IMR-90 (cell line): ENCODE measurements at regions not wholly inside any gene's neighbourhood (a gene's known extent, or its start where the extent isn't known, plus 50 kb on each side); places are given as distances from the start of the nearest gene placed in this dataset.

Experiments
- ATAC-seq: fragments of 200-7000 bp; cut with Tn5 transposase; 2 replicates; pipeline ENCODE4 v1.9.1; 2020; ENCODE audit warnings: low read depth, mild to moderate bottlenecking, moderate library complexity
- BruUV-seq: library from RNA; stranded (reverse); fragments of 400-500 nt; replicated peaks from 2 replicates; lab custom pipeline; 2021; lab: Mats Ljungman, UMichigan
- CTCF ChIA-PET: fragments of 300-600 bp; formaldehyde crosslinking; extraction: SDS; loops from one replicate; lab custom pipeline; 2021; ENCODE audit warnings: antibody characterized with exemption; lab: Yijun Ruan, JAX
- POLR2A ChIA-PET: fragments of 300-600 bp; sonication (Branson Sonifier 250); formaldehyde crosslinking; loops from one replicate; lab custom pipeline; 2022; ENCODE audit warnings: antibody characterized with exemption; ENCODE audit not compliant: unreplicated experiment; lab: Charles Lee
- DNase-seq: peaks from one replicate; pipeline ENCODE4 v3.0.0; 2013
- H2AFZ ChIP-seq: replicated peaks from 2 replicates; pipeline ENCODE3; 2013; ENCODE audit warnings: low read length, mild to moderate bottlenecking; ENCODE audit not compliant: poor library complexity
- H2AK5ac ChIP-seq: 2 replicates; pipeline ENCODE4 v1.6.1; 2013; ENCODE audit warnings: low read depth, low read length, inconsistent platforms
- H2AK9ac ChIP-seq: replicated peaks from 2 replicates; pipeline ENCODE3; 2013; ENCODE audit warnings: mild to moderate bottlenecking, low read depth, low read length, moderate library complexity; ENCODE audit not compliant: poor library complexity
- H2BK120ac ChIP-seq: 2 replicates; pipeline ENCODE4 v1.6.1; 2013; ENCODE audit warnings: low read depth, low read length, inconsistent platforms
- H2BK15ac ChIP-seq: 3 replicates; pipeline ENCODE4 v1.6.1; 2013; ENCODE audit warnings: low read depth, low read length, inconsistent platforms
- H2BK20ac ChIP-seq: 2 replicates; pipeline ENCODE4 v1.6.1; 2013; ENCODE audit warnings: low read depth, mild to moderate bottlenecking, inconsistent platforms, low read length, moderate library complexity
- H2BK5ac ChIP-seq: 2 replicates; pipeline ENCODE4 v1.6.1; 2013; ENCODE audit warnings: mild to moderate bottlenecking, low read depth, low read length, inconsistent platforms; ENCODE audit not compliant: poor library complexity, severe bottlenecking
- H3K14ac ChIP-seq: replicated peaks from 2 replicates; pipeline ENCODE4 v1.6.1; 2013; ENCODE audit warnings: low read depth, low read length, inconsistent platforms
- H3K18ac ChIP-seq: 2 replicates; pipeline ENCODE4 v1.6.1; 2013; ENCODE audit warnings: low read depth, low read length, control low read depth
- H3K23ac ChIP-seq: 2 replicates; pipeline ENCODE4 v1.6.1; 2013; ENCODE audit warnings: low read depth, low read length, inconsistent platforms
- H3K27ac ChIP-seq: 2 replicates; pipeline ENCODE4 v1.5.1; 2013; ENCODE audit warnings: mild to moderate bottlenecking, control low read depth, low read length; ENCODE audit not compliant: insufficient read depth
- H3K27me3 ChIP-seq: 2 replicates; pipeline ENCODE4 v1.6.1; 2013; ENCODE audit warnings: low read length; ENCODE audit not compliant: control insufficient read depth, insufficient read depth
- H3K36me3 ChIP-seq: 2 replicates; pipeline ENCODE4 v1.6.1; 2013; ENCODE audit warnings: low read length, mixed read lengths; ENCODE audit not compliant: control insufficient read depth, insufficient read depth
- H3K4ac ChIP-seq: 2 replicates; pipeline ENCODE4 v1.6.1; 2013; ENCODE audit warnings: low read depth, low read length, inconsistent platforms
- H3K4me1 ChIP-seq: 2 replicates; pipeline ENCODE4 v1.6.1; 2013; ENCODE audit warnings: low read length, mixed read lengths; ENCODE audit not compliant: control insufficient read depth, insufficient read depth
- H3K4me2 ChIP-seq: 2 replicates; pipeline ENCODE4 v1.6.1; 2013; ENCODE audit warnings: low read depth, mild to moderate bottlenecking, control low read depth, low read length, moderate library complexity
- H3K4me3 ChIP-seq: 2 replicates; pipeline ENCODE4 v1.5.1; 2013; ENCODE audit warnings: low read depth, mild to moderate bottlenecking, control low read depth, low read length, moderate library complexity; ENCODE audit not compliant: insufficient read depth
- H3K56ac ChIP-seq: 2 replicates; pipeline ENCODE4 v1.6.1; 2013; ENCODE audit warnings: low read length, inconsistent platforms; ENCODE audit not compliant: insufficient read depth; ENCODE audit errors: extremely low read depth
- H3K79me1 ChIP-seq, 2 experiments: 2 replicates each; pipeline ENCODE4 v1.6.1; 2013; ENCODE audit warnings: low read length in 2 of 2, inconsistent platforms in 1 of 2, low read depth in 1 of 2
- H3K9ac ChIP-seq: 2 replicates; pipeline ENCODE4 v1.6.1; 2013; ENCODE audit warnings: low read depth, low read length, control low read depth
- H3K9me1 ChIP-seq: 2 replicates; pipeline ENCODE4 v1.6.1; 2013; ENCODE audit warnings: low read length, inconsistent platforms; ENCODE audit not compliant: insufficient read depth
- H3K9me3 ChIP-seq: 2 replicates; pipeline ENCODE4 v1.6.1; 2013; ENCODE audit warnings: low read length; ENCODE audit not compliant: control insufficient read depth, insufficient read depth
- H4K20me1 ChIP-seq: 2 replicates; pipeline ENCODE4 v1.6.1; 2013; ENCODE audit warnings: low read length, inconsistent platforms; ENCODE audit not compliant: insufficient read depth
- H4K5ac ChIP-seq: 2 replicates; pipeline ENCODE4 v1.6.1; 2013; ENCODE audit warnings: mild to moderate bottlenecking, low read depth, low read length, control low read depth
- H4K8ac ChIP-seq, 2 experiments: 2 replicates each; pipeline ENCODE4 v1.6.1; 2013; ENCODE audit warnings: low read depth in 2 of 2, low read length in 2 of 2, control low read depth in 1 of 2, inconsistent platforms in 1 of 2
- H4K91ac ChIP-seq: 2 replicates; pipeline ENCODE4 v1.6.1; 2013; ENCODE audit warnings: low read depth, low read length, inconsistent platforms; ENCODE audit not compliant: insufficient read depth
- BHLHE40 ChIP-seq: fragments of 150-350 bp; IDR thresholded peaks from 2 replicates; pipeline ENCODE4 v1.6.1; 2016; ENCODE audit warnings: mild to moderate bottlenecking, low read depth, low read length
- CEBPB ChIP-seq: IDR thresholded peaks from 2 replicates; pipeline ENCODE4 v1.6.1; 2012; ENCODE audit warnings: low read depth, low read length, improper control_type of control experiment
- CHD1 ChIP-seq: IDR thresholded peaks from 2 replicates; pipeline ENCODE4 v1.6.1; 2012; ENCODE audit warnings: low read depth, low read length, improper control_type of control experiment
- FOS ChIP-seq: fragments of 150-350 bp; IDR thresholded peaks from 2 replicates; pipeline ENCODE4 v1.6.1; 2016; ENCODE audit warnings: low read depth, low read length
- MAFK ChIP-seq: IDR thresholded peaks from 2 replicates; pipeline ENCODE4 v1.6.1; 2012; ENCODE audit warnings: low read depth, low read length, improper control_type of control experiment
- MAZ ChIP-seq: IDR thresholded peaks from 2 replicates; pipeline ENCODE4 v1.6.1; 2012; ENCODE audit warnings: low read depth, mild to moderate bottlenecking, low read length, improper control_type of control experiment, moderate library complexity, borderline replicate concordance
- MXI1 ChIP-seq: IDR thresholded peaks from 2 replicates; pipeline ENCODE4 v1.6.1; 2012; ENCODE audit warnings: low read depth, mild to moderate bottlenecking, low read length, moderate library complexity, borderline replicate concordance
- NFE2L2 ChIP-seq: fragments of 150-350 bp; IDR thresholded peaks from 2 replicates; pipeline ENCODE4 v1.6.1; 2016; ENCODE audit warnings: low read depth, mild to moderate bottlenecking, low read length
- POLR2A ChIP-seq: IDR thresholded peaks from 2 replicates; pipeline ENCODE4 v1.6.1; 2012; ENCODE audit warnings: mild to moderate bottlenecking, low read depth, low read length
- RAD21 ChIP-seq: IDR thresholded peaks from 2 replicates; pipeline ENCODE4 v1.6.1; 2012; ENCODE audit warnings: low read length, improper control_type of control experiment
- RCOR1 ChIP-seq: IDR thresholded peaks from 2 replicates; pipeline ENCODE4 v1.6.1; 2012; ENCODE audit warnings: mild to moderate bottlenecking, low read length, improper control_type of control experiment; ENCODE audit not compliant: insufficient replicate concordance
- RFX5 ChIP-seq: IDR thresholded peaks from 2 replicates; pipeline ENCODE4 v1.8.0; 2012; ENCODE audit warnings: low read depth, mild to moderate bottlenecking, low read length, moderate library complexity
- SMC3 ChIP-seq: fragments of 150-350 bp; IDR thresholded peaks from 2 replicates; pipeline ENCODE4 v1.6.1; 2016; ENCODE audit warnings: low read depth, mild to moderate bottlenecking, antibody characterized with exemption, low read length, moderate library complexity
- USF2 ChIP-seq: fragments of 150-350 bp; IDR thresholded peaks from 2 replicates; pipeline ENCODE4 v1.6.1; 2017; ENCODE audit warnings: mild to moderate bottlenecking, antibody characterized with exemption, low read length, low read depth
- WGBS, 2 experiments: methylation state at CpG; one replicate each; pipeline versions ENCODE4 v1.1.5 to v1.1.7; 2013; ENCODE audit warnings: missing lambda C conversion rate in 2 of 2; ENCODE audit not compliant: insufficient read length in 1 of 2; ENCODE audit errors: extremely low coverage in 2 of 2; 5-methylcytosine and 5-hydroxymethylcytosine counted together
- dilution Hi-C: fragments of 300-500 bp; cut with HindIII; formaldehyde crosslinking; loops from one replicate; pipeline ENCODE4 v1.14.3; 2018; ENCODE audit warnings: low sequenced_read_pairs; ENCODE audit not compliant: unreplicated experiment
- in situ Hi-C: fragments of 300-500 bp; cut with MboI; formaldehyde crosslinking; loops from 3 replicates; pipeline ENCODE4 v1.14.3; 2019; ENCODE audit warnings: low sequenced_read_pairs, inconsistent platforms, mixed read lengths
- intact Hi-C: fragments of 100-400 bp; cut with micrococcal nuclease; formaldehyde crosslinking; loops from 2 replicates; pipeline ENCODE4 v1.10.0; 2022
- TF ChIP-seq, protein P1 (sequence below): fragments of 150-350 bp; IDR thresholded peaks from 2 replicates; pipeline ENCODE4 v1.6.1; 2016; ENCODE audit warnings: low read depth, mild to moderate bottlenecking, low read length, moderate library complexity, borderline replicate concordance

DNA sequence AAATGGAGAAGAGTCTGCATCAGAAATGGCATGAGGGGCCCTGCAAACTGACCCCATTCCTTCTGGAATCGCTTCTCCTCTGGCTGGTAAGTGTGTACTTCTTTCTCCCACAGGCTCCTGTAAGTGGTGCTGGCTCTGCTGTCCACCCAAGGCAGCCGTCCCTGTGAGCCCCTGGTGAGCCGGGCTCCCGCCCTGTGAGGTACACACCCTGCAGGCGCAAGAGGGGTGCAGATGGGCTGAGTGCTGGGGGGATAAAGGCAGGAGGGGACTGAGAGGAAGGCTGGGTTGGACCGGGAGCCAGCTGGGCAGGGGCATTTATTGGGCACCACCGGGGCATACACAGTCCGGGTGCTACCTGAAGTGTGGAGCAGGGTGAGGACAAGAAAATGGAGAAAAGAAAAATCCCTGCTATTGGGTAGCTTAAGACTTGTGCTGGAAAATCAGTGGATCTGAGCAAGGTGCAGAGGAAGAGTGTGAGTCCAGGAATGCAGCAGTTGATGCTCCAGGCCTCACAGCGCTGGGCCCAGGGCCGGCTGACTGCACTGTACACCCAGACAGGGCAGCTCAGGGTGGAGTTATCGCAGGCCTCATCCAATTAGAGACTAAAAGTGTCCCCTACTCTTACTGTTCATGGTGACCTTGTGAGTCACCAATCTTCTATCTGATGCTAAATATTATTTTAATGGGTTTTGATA, 455.1 kb upstream of the B3GAT1 start:
- H3K9me1 ChIP-seq = no peaks in the 10 kb centered on the region
- no peak overlapping the region for H3K4ac ChIP-seq
- TF ChIP-seq CHD1 (no peak), USF2 (no peak), CEBPB (no peak), RAD21 (no peak), RFX5 (no peak), POLR2A (no peak), BHLHE40 (no peak), RCOR1 (no peak), FOS (no peak), MXI1 (no peak), MAZ (no peak), NFE2L2 (no peak), MAFK (no peak), SMC3 (no peak)
- TF ChIP-seq, protein P1, sequence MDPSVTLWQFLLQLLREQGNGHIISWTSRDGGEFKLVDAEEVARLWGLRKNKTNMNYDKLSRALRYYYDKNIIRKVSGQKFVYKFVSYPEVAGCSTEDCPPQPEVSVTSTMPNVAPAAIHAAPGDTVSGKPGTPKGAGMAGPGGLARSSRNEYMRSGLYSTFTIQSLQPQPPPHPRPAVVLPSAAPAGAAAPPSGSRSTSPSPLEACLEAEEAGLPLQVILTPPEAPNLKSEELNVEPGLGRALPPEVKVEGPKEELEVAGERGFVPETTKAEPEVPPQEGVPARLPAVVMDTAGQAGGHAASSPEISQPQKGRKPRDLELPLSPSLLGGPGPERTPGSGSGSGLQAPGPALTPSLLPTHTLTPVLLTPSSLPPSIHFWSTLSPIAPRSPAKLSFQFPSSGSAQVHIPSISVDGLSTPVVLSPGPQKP = no peak
- no peak overlapping the region for H4K8ac ChIP-seq
- no peak overlapping the region for H4K5ac ChIP-seq
- H3K9me3 ChIP-seq = peaks cover 7% of the 10 kb centered on the region; the same call in 1 of the 2 replicates
- no peak overlapping the region for H3K18ac ChIP-seq
- no peak overlapping the region for H3K4me2 ChIP-seq
- H3K56ac ChIP-seq = no peak overlapping the region
- BruUV-seq = no TSS peak
- no peaks in the 10 kb centered on the region for H3K36me3 ChIP-seq
- H3K79me1 ChIP-seq = no peaks in the 10 kb centered on the region
- H3K4me1 ChIP-seq = no peaks in the 10 kb centered on the region
- dilution Hi-C loops = no loop called here
- H3K9ac ChIP-seq = no peak overlapping the region
- no peak overlapping the region for H2BK20ac ChIP-seq
- no peak overlapping the region for H2AK5ac ChIP-seq
- H3K14ac ChIP-seq = no peak overlapping the region
- DNase-seq = no peak
- WGBS, 2 experiments = 71% methylated on average over 3 of the region's 11 CpGs; no CpG with 5 or more reads in 1 of the 2 experiments
- H3K4me3 ChIP-seq = no peak overlapping the region
- no peak overlapping the region for H2AFZ ChIP-seq
- no peak overlapping the region for H2BK5ac ChIP-seq
- no peak overlapping the region for H2BK15ac ChIP-seq
- H2AK9ac ChIP-seq = no peak overlapping the region
- ChIA-PET CTCF (no interaction called here), POLR2A (no interaction called here)
- intact Hi-C loops = no loop called here
- no peak overlapping the region for H3K27ac ChIP-seq
- no peak for ATAC-seq
- no peak overlapping the region for H2BK120ac ChIP-seq
- no peaks in the 10 kb centered on the region for H4K20me1 ChIP-seq
- no peak overlapping the region for H4K91ac ChIP-seq
- in situ Hi-C loops = no loop called here
- no peak overlapping the region for H3K23ac ChIP-seq
- no peaks in the 10 kb centered on the region for H3K27me3 ChIP-seq
